ENCODE measurements at regions not wholly inside any gene's neighbourhood (a gene's known extent, or its start where the extent isn't known, plus 50 kb on each side); places are given as distances from the start of the nearest gene placed in this dataset.

GRCh38 chr4:100590325-100590724 is 72.5 kb upstream of the EMCN start:
- FAIRE-seq (no peak), DNase-seq (ENCODE audit: low read depth, low spot score) (no peak)
- no peak overlapping the region for H3K9ac ChIP-seq (replicated peaks; ENCODE audit: extremely low read depth, insufficient read depth, low read length)
- no peak overlapping the region for H3K4me3 ChIP-seq (replicated peaks in 1 of 3; ENCODE audit: insufficient read depth in 1 of 3, low read depth in 1 of 3, low read length in 3 of 3)
- H3K9me3 ChIP-seq (replicated peaks; ENCODE audit: control insufficient read depth, insufficient read depth, low read length): no peaks in the 10 kb centered on the region
- dilution Hi-C loops (cut with MboI; ENCODE audit: extremely low pct_ligation_motif_present, low sequenced_read_pairs): no loop called here
- ChIA-PET CTCF (no interaction called here), POLR2A (no interaction called here)
- no TSS peak for BruUV-seq (replicated peaks)
- no peak overlapping the region for H3K27ac ChIP-seq (ENCODE audit: insufficient read depth, low read depth, low read length)
- H3K36me3 ChIP-seq (ENCODE audit: control insufficient read depth in 2 of 2, extremely low read depth in 1 of 2, insufficient read depth in 2 of 2, low read length in 2 of 2): no peaks in the 10 kb centered on the region
- intact Hi-C loops (cut with micrococcal nuclease): no loop called here
- H4K20me1 ChIP-seq (replicated peaks; ENCODE audit: control insufficient read depth, extremely low read depth, insufficient read depth, low read length): no peaks in the 10 kb centered on the region
- H3K4me2 ChIP-seq (ENCODE audit: insufficient read depth, low read length): no peak overlapping the region
- no peaks in the 10 kb centered on the region for H3K79me2 ChIP-seq (ENCODE audit: control insufficient read depth, insufficient read depth, low read length)
- no peaks in the 10 kb centered on the region for H3K9me1 ChIP-seq (replicated peaks; ENCODE audit: control insufficient read depth, extremely low read depth, insufficient read depth, low read length)
- H3K27me3 ChIP-seq (ENCODE audit: control insufficient read depth in 2 of 2, insufficient read depth in 2 of 2, low read length in 2 of 2): no peaks in the 10 kb centered on the region
- no peak overlapping the region for H2AFZ ChIP-seq (ENCODE audit: low read depth, low read length)
- TF ChIP-seq CTCF (IDR thresholded peaks at IDR 0.05; ENCODE audit: extremely low read depth in 1 of 2, insufficient read depth in 1 of 2, low read depth in 1 of 2, low read length in 2 of 2): no peak
- TF ChIP-seq POLR2AphosphoS5 (IDR thresholded peaks at IDR 0.05; ENCODE audit: insufficient read depth, low read depth, low read length): no peak
- TF ChIP-seq GATA2 (IDR thresholded peaks at IDR 0.05; ENCODE audit: insufficient read depth, insufficient read length, low read depth, low read length): no peak
- no peak for TF ChIP-seq POLR2A (IDR thresholded peaks at IDR 0.05; ENCODE audit: low read depth, low read length)
- TF ChIP-seq JUN (IDR thresholded peaks at IDR 0.05; ENCODE audit: borderline replicate concordance, insufficient read depth, insufficient read length, low read depth): no peak
- no peak for TF ChIP-seq FOS (IDR thresholded peaks at IDR 0.05; ENCODE audit: borderline replicate concordance, insufficient read depth, low read length)
- TF ChIP-seq EZH2 (IDR thresholded peaks at IDR 0.05; ENCODE audit: borderline replicate concordance, low read depth, low read length, severe bottlenecking): no peak
- no peak for TF ChIP-seq MYC (IDR thresholded peaks at IDR 0.05; ENCODE audit: low read depth, low read length)
- no peaks in the 10 kb centered on the region for H3K4me1 ChIP-seq (ENCODE audit: control insufficient read depth, extremely low read depth, insufficient read depth, low read length)

Measured in endothelial cell of umbilical vein (primary cell).